Fibroblast of the aortic adventitia (primary cell): ENCODE measurements at regions not wholly inside any gene's neighbourhood (a gene's known extent, or its start where the extent isn't known, plus 50 kb on each side); places are given as distances from the start of the nearest gene placed in this dataset.

Experiments used
- DNase-seq: peaks from one replicate; pipeline ENCODE4 v3.0.0-alpha.2; 2010; ENCODE audit warnings: low read depth
- H3K4me3 ChIP-seq: 2 replicates; pipeline ENCODE4 v1.5.1; 2011; ENCODE audit warnings: low read depth, mild to moderate bottlenecking, control low read depth, low read length, moderate library complexity
- CTCF ChIP-seq: IDR thresholded peaks from 2 replicates; pipeline ENCODE4 v1.5.1; 2011; ENCODE audit warnings: mild to moderate bottlenecking, low read length, control low read depth, inconsistent platforms; ENCODE audit not compliant: insufficient read depth

- TF ChIP-seq CTCF = no peak
- DNase-seq = no peak
- H3K4me3 ChIP-seq = no peak overlapping the region
Observed at GRCh38 chr2:18368008-18368407, 192.4 kb downstream of the RDH14 start.

- TF ChIP-seq CTCF = no peak
- no peak overlapping the region for H3K4me3 ChIP-seq
- DNase-seq = no peak
Observed at GRCh38 chr2:18365342-18365741, 195.1 kb downstream of the RDH14 start.

GRCh38 chr2:18363348-18363747 is 197.1 kb downstream of the RDH14 start:
- DNase-seq = no peak
- no peak for TF ChIP-seq CTCF
- no peak overlapping the region for H3K4me3 ChIP-seq

GRCh38 chr2:18362696-18363095 is 197.8 kb downstream of the RDH14 start:
- no peak overlapping the region for H3K4me3 ChIP-seq
- DNase-seq = peak; percentile 95
- TF ChIP-seq CTCF = no peak

GRCh38 chr2:18357537-18357936 is 202.9 kb downstream of the RDH14 start:
- DNase-seq = no peak
- no peak overlapping the region for H3K4me3 ChIP-seq
- no peak for TF ChIP-seq CTCF

GRCh38 chr2:18356676-18357075 is 203.8 kb downstream of the RDH14 start:
- no peak for DNase-seq
- no peak overlapping the region for H3K4me3 ChIP-seq
- TF ChIP-seq CTCF = no peak

GRCh38 chr2:18349421-18349820 is 211.0 kb downstream of the RDH14 start:
- H3K4me3 ChIP-seq = no peak overlapping the region
- TF ChIP-seq CTCF = no peak
- no peak for DNase-seq
